OCI-M2 (cell line): ENCODE measurements at regions not wholly inside any gene's neighbourhood (a gene's known extent, or its start where the extent isn't known, plus 50 kb on each side); places are given as distances from the start of the nearest gene placed in this dataset.

ENCODE experiments used
- DNase-seq: peaks from one replicate; lab custom pipeline; 2025; ENCODE audit not compliant: unreplicated experiment; lab: John Stamatoyannopoulos, UW

DNA sequence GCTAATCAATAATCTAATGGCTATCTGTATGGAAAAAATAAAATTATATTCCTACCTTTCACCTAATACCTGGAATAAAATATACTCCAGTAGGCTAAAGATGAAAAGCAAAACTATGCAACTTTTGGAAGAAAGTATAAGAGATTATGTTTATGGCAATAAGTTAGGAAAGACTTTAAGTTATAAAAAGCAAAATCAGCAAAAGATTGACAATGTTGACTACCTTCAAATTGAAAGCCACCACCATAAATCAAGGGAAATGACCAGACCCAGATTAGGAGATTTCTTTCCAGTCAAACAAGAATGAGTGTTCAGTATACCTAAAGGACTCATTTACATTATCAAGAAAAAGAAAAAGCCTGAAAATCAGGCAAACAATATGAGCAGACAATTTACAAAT is 159.1 kb upstream of the ZBED5 start:
- no peak for DNase-seq

- DNase-seq = no peak
These were observed 158.2 kb upstream of the ZBED5 start for GRCh38 chr11:11016068-11016467.

- no peak for DNase-seq
These were observed 153.8 kb upstream of the ZBED5 start for GRCh38 chr11:11011617-11012016.

DNA sequence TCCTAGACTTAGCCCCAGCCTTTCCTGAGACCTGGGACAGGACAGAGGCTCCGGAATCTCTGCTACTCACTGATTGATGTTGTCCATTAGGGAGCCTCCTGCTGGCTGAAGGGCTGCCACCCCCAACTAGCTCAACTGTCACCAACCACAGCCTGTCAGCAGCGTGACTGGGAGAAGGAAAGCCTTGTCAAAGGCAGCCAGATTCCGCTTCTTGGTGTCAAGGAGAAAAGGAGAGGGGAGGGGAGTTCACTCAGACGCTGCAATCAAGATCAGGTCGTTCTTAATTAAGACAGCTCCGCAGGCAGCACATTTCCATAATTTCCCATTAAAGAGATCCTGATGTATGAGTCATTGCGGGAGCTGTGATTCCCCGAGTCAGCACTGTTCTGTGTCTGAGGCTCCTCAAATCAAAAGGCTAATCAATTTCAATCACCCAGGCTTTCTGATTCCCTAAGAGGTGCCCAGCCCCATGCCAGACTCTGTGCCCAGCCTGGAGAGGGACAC is 152.8 kb upstream of the ZBED5 start:
- no peak for DNase-seq

GRCh38 chr11:11009179-11009578 is 151.3 kb upstream of the ZBED5 start:
- DNase-seq = no peak

- no peak for DNase-seq
These were observed 146.2 kb upstream of the ZBED5 start for GRCh38 chr11:11004069-11004468.

DNA sequence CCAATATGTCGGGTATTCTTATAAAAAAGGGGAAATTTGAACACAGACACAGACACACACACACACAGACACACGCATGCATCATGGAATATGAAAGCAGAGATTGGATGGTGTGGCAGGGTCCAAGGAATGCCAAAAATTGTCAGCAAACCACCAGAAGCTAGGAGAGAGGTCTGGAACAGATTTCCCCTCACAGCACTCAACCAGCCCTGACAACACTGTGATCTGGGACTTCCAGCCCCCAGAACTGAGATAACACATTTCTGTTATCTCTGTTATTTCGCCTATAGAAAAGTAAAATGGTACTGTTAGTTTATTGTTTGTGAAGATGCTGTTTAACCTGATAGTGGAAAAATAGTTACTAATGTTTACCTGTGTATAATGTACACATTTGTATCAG is 145.4 kb upstream of the ZBED5 start:
- DNase-seq = no peak

DNA sequence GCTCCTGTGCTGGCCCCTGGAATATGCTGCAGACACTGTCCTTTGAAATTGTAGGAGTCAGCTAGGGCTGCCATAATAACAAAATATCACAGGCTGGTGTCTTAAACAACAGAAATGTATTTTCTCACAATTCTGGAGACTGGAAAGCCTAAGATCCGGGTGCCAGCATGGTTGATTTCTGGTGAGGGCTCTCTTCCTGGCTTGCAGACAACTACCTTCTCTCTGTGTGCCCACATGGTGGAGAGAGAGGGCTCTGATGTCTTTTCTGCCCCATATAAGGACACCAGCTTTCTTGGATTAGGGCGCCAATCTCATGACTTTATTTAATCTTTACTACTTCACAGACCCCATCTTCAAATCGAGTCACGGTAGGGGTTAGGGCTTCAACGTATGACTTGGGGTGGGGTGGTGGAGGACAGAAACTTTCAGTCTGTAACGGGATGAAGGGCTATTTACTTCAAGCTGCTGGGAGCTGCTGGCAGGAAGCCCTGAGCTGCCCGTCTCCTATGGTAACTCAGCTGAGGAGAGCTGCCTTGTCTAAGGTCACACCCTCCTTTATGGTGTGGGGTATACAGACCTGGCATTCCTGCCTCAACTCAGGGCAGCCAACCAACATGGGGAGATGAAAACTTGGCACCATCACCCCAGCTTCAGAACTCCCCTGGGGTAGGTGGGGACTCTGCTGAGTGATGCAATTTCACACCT is 142.9 kb upstream of the ZBED5 start:
- DNase-seq = no peak

DNA sequence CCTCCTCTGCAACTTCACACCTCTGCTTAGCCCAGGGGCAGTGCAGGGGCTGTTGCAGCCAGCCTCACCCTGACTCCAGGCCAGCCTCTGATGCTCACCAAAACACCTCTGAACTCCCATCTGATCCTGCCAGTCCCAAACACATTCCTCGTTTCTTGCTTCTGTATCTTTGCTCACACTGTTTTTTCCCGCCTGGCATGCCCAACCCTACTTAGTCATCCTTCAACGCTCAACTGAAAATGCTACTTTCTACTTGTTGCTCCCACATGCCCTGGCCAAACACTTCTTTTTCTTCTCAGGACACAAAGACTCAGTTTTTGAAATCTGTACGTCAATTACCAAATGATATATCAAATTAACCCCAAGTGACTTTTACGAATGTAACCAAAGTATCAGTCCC is 140.8 kb upstream of the ZBED5 start:
- DNase-seq = no peak

- no peak for DNase-seq
These were observed 138.8 kb upstream of the ZBED5 start for GRCh38 chr11:10996678-10997077.

- no peak for DNase-seq
These were observed 135.8 kb upstream of the ZBED5 start for GRCh38 chr11:10993640-10994039.

DNA sequence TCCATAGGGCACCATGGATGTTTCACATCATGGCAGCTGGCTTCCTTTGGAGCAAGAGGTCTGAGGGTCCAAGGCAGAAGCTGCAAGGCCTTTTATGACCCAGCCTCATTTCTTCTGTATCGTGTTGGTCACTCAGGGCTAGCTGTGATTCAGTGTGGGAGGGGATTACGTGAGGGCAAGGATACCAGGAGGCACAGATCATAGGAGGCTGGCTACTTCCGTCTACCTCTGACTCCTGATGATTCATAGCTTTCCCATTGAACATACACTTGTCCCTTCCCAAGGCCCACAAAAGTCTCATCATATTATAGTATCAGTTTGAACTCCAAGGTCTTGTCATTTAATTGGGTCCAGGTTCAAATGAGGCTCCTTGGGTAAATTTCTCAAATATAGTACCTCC is 135.3 kb upstream of the ZBED5 start:
- no peak for DNase-seq

GRCh38 chr11:10991393-10991792 is 133.5 kb upstream of the ZBED5 start:
- no peak for DNase-seq

- DNase-seq = no peak
These were observed 132.9 kb upstream of the ZBED5 start for GRCh38 chr11:10990637-10991193.

DNA sequence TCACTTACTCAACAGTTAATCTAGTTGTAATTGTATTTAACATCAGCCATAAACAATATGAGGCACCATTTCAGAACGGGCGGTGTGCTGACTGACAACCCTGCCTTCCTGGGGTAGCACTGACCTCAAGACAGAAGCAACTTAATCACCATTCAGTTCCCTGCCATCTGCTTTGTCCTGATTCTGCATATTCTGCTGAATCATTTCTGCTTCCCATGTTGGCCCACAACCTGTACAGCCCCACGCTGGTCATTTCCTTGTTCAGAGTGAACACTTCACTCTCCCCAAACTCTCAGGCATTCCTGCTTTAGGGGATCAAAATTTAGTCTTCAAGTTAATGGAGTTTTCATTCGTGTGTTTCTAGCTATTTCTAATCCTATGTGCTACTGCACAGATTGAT is 132.3 kb upstream of the ZBED5 start:
- DNase-seq = no peak

DNA sequence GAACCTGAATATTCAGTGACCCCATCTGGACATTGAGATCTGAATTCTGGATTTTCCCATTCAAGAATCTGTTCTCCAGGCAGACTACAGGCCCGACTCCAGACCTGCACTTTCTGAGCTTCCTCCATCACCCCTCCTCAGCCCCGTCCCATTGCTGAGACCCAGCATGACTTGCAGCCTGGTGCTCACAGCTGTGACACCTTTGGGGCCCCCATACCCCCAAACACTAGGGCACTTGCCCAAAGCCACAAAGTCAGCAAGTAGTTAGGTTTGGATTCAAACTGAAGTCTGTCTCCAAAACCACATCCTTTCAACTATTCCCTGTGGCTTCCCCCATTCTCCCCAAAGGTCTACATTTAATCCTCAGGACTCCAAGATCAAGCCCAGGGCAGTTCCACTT is 128.2 kb upstream of the ZBED5 start:
- DNase-seq = no peak

GRCh38 chr11:10984742-10985141 is 126.9 kb upstream of the ZBED5 start:
- no peak for DNase-seq

GRCh38 chr11:10984250-10984649 is 126.4 kb upstream of the ZBED5 start:
- DNase-seq = no peak

GRCh38 chr11:10982704-10983510 is 125.1 kb upstream of the ZBED5 start:
- no peak for DNase-seq

- no peak for DNase-seq
These were observed 121.7 kb upstream of the ZBED5 start for GRCh38 chr11:10979529-10979928.

DNA sequence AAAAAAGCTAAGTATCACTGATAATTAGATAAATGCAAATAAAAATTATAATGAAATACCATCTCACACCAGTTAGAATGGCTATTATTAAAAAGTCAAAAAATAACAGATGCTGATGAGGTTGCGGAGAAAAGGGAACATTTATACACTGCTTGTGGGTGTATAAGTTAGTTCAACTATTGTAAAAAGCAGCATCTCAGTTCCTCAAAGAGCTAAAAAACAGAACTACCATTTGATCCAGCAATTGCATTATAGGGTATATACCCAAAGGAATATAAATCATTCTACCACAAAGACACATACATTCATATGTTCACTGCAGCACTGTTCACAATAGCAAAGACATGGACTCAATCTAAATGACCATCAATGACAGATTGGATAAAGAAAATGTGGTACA is 120.3 kb upstream of the ZBED5 start:
- no peak for DNase-seq

- no peak for DNase-seq
These were observed 117.5 kb upstream of the ZBED5 start for GRCh38 chr11:10975287-10975721.
